Inferior parietal cortex (tissue), 1 donor: ENCODE measurements at regions not wholly inside any gene's neighbourhood (a gene's known extent, or its start where the extent isn't known, plus 50 kb on each side); places are given as distances from the start of the nearest gene placed in this dataset.
A peak's percentile ranks its signal among the peaks of the same experiment; 100 is the strongest.
"Not testable (repeated sequence)": the region's sequence is repeated elsewhere in the genome, so short reads cannot be mapped to it uniquely, and the experiment has no call there.

ENCODE experiments used
- DNase-seq: peaks from one replicate; pipeline ENCODE4 v3.0.0-alpha.2; 2016; ENCODE audit errors: extremely low spot score

- DNase-seq = no peak
These were observed 51.8 kb downstream of the ASCL4 start for GRCh38 chr12:107826276-107826675.

- no peak for DNase-seq
These were observed 54.8 kb downstream of the ASCL4 start for GRCh38 chr12:107829271-107829670.

GRCh38 chr12:107832441-107832840 lies 57.9 kb downstream of the ASCL4 start:
- no peak for DNase-seq

- no peak for DNase-seq
These were observed 65.7 kb downstream of the ASCL4 start for GRCh38 chr12:107840186-107840585.

- DNase-seq = no peak
These were observed 69.1 kb downstream of the ASCL4 start for GRCh38 chr12:107843351-107844311.

GRCh38 chr12:107844312-107844921 lies 69.9 kb downstream of the ASCL4 start:
- DNase-seq = no peak

GRCh38 chr12:107845226-107845979 lies 70.9 kb downstream of the ASCL4 start:
- no peak for DNase-seq

GRCh38 chr12:107845980-107846659 lies 71.6 kb downstream of the ASCL4 start:
- no peak for DNase-seq

GRCh38 chr12:107847430-107847829 lies 72.9 kb downstream of the ASCL4 start:
- DNase-seq = no peak

GRCh38 chr12:107847830-107848229 lies 73.3 kb downstream of the ASCL4 start:
- no peak for DNase-seq

GRCh38 chr12:107853479-107853878 lies 79.0 kb downstream of the ASCL4 start:
- DNase-seq = no peak

GRCh38 chr12:107855471-107855870 lies 81.0 kb downstream of the ASCL4 start:
- no peak for DNase-seq

GRCh38 chr12:107856096-107856495 lies 81.6 kb downstream of the ASCL4 start:
- DNase-seq = no peak

GRCh38 chr12:107857191-107857590 lies 82.7 kb downstream of the ASCL4 start:
- DNase-seq = no peak

GRCh38 chr12:107859367-107859766 lies 84.9 kb downstream of the ASCL4 start:
- no peak for DNase-seq

GRCh38 chr12:107864235-107864634 lies 89.7 kb downstream of the ASCL4 start:
- DNase-seq = no peak

- DNase-seq = not testable (repeated sequence)
These were observed 90.2 kb downstream of the ASCL4 start for GRCh38 chr12:107864727-107865126.

GRCh38 chr12:107873223-107873622 lies 98.7 kb downstream of the ASCL4 start:
- DNase-seq = no peak

- DNase-seq = no peak
These were observed 101.3 kb downstream of the ASCL4 start for GRCh38 chr12:107875786-107876185.

GRCh38 chr12:107884769-107885694 lies 110.5 kb downstream of the ASCL4 start:
- peak; percentile 67 for DNase-seq

- no peak for DNase-seq
These were observed 114.3 kb downstream of the ASCL4 start for GRCh38 chr12:107888789-107889188.
